ENCODE measurements at regions not wholly inside any gene's neighbourhood (a gene's known extent, or its start where the extent isn't known, plus 50 kb on each side); places are given as distances from the start of the nearest gene placed in this dataset.

DNA sequence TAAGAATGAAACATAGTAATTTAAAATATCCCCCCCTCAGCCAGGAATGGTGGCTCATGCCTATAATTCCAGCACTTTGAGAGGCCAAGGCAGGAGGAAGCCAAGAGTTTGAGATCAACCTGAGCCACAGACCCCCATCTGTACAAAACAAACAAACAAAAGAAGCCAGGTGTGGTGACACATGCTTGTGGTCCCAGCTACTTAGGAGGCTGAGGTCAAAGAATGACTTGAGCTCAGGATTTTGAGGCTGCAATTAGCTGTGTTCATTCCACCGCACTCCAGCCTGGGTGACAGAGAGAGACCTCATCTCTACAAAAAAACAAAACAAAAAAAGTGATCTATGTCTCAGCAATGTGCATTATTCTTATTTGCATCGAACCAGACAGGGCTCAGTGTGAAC, 800.8 kb downstream of the MCTP2 start:
- TF ChIP-seq TAF1 (CRISPR knock-in tag; IDR thresholded peaks at IDR 0.05) (no peak), ZNF510 (CRISPR knock-in tag; IDR thresholded peaks at IDR 0.05; ENCODE audit: low read depth) (no peak), ZNF263 (CRISPR knock-in tag; IDR thresholded peaks at IDR 0.05) (no peak), EP300 (IDR thresholded peaks at IDR 0.05; ENCODE audit: low read depth in 2 of 2, low read length in 2 of 2) (no peak), EP300 (CRISPR knock-in tag; IDR thresholded peaks at IDR 0.05; ENCODE audit: borderline replicate concordance) (no peak), ASH2L (IDR thresholded peaks at IDR 0.05; ENCODE audit: insufficient read length, low read depth, low read length) (no peak), HHEX (CRISPR knock-in tag; IDR thresholded peaks at IDR 0.05) (no peak), ZNF766 (CRISPR knock-in tag; IDR thresholded peaks at IDR 0.05; ENCODE audit: borderline replicate concordance) (no peak), TCF7L2 (IDR thresholded peaks at IDR 0.05; ENCODE audit: low read depth, low read length) (no peak), ZNF350 (CRISPR knock-in tag; IDR thresholded peaks at IDR 0.05; ENCODE audit: borderline replicate concordance, low read depth) (no peak), NFRKB (IDR thresholded peaks at IDR 0.05) (no peak), ZC3H4 (CRISPR knock-in tag; IDR thresholded peaks at IDR 0.05; ENCODE audit: borderline replicate concordance) (no peak), SUZ12 (IDR thresholded peaks at IDR 0.05; ENCODE audit: low read depth, low read length) (no peak)
- TF ChIP-seq, protein P1, sequence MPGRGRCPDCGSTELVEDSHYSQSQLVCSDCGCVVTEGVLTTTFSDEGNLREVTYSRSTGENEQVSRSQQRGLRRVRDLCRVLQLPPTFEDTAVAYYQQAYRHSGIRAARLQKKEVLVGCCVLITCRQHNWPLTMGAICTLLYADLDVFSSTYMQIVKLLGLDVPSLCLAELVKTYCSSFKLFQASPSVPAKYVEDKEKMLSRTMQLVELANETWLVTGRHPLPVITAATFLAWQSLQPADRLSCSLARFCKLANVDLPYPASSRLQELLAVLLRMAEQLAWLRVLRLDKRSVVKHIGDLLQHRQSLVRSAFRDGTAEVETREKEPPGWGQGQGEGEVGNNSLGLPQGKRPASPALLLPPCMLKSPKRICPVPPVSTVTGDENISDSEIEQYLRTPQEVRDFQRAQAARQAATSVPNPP (CRISPR knock-in tag; IDR thresholded peaks at IDR 0.05): no peak
- TF ChIP-seq, protein P2, sequence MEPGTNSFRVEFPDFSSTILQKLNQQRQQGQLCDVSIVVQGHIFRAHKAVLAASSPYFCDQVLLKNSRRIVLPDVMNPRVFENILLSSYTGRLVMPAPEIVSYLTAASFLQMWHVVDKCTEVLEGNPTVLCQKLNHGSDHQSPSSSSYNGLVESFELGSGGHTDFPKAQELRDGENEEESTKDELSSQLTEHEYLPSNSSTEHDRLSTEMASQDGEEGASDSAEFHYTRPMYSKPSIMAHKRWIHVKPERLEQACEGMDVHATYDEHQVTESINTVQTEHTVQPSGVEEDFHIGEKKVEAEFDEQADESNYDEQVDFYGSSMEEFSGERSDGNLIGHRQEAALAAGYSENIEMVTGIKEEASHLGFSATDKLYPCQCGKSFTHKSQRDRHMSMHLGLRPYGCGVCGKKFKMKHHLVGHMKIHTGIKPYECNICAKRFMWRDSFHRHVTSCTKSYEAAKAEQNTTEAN (CRISPR knock-in tag; conservative IDR thresholded peaks at IDR 0.05): no peak
